DMS79 treated with DMSO at 0.1 percent for 48 hours (cell line): ENCODE measurements at regions not wholly inside any gene's neighbourhood (a gene's known extent, or its start where the extent isn't known, plus 50 kb on each side); places are given as distances from the start of the nearest gene placed in this dataset.
"Not testable (repeated sequence)": the region's sequence is repeated elsewhere in the genome, so short reads cannot be mapped to it uniquely, and the experiment has no call there.

Experiments used
- DNase-seq: peaks from one replicate; lab custom pipeline; 2025; lab: John Stamatoyannopoulos, UW

DNA sequence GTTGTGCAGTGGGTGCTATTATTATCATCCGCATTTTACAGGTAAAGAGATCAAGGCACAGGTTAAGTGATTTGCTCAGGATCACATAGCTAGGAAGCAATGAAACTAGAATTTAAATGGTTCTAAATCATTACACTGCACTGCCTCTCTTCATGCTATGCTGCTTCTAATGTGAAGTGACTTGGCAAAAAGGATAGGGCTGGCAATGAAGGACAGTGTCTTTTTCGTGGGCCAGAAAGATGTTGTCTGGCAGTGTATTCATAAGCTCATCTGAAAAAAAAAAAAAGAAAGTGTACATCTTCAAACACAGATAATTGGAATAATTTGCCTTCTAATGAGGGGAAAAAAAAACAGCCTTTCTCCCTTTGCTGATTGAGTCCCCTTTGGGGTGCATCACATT, 132.2 kb upstream of the FUNDC1 start:
- DNase-seq, result peak; percentile 0

DNA sequence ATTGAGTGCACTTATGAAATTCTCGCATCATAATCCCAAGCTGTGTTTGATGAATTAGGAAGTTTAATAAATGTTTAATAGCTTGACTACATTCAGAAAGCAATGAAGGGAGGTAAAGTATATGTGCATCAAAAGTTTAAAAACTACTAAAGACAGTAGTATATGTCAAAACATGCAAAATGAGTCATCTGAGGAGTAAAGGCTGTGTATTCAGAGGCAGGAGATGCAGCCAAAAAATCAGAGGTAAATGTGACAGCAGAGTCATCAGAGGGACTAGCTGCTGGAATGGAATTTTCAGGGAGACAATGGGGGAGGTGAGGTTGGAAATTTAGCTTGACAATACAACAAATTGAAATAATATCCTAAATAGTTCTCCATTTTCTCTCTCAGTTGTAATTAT, 127.0 kb upstream of the FUNDC1 start:
- DNase-seq, result no peak

DNA sequence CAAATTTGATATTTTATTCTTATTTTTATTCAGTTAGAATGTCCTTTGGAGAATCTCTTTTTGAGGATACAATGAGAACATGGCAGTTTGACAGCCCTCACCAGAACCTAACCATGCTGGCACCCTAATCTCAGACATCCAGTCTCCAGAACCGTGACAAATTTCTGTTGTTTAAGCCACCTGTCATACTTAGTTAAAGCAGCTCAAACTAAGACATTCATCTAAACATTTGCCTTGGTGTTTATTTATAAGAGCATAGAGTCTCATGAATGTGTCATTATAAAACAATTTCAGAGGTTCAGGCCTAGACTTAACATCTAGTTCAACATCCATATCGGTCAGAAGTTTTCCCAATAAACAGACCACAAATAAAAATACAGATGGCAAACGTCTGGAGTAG, 125.1 kb upstream of the FUNDC1 start:
- no peak for DNase-seq

DNA sequence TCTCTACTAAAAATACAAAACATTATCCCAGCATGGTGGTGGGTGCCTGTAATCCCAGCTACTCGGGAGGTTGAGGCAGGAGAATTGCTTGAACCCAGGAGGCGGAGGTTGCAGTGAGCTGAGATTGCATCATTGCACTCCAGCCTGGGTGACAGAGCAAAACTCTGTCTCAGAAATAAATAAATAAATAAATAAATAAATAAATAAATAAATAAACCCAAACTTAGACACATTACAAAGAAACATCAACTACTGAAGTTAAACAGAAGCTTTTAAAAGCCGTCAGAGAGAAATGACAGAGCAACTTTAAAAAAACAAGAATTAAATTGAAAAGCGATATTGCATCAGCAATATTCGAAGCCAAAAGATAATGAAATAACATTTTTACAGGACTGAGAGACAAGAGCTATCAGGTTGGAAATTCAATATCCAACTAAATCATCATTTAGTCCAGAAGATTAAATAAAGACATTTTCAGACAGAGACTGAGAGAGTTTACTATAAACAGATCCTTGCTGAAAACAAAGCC, 115.1 kb upstream of the FUNDC1 start:
- not testable (repeated sequence) for DNase-seq

DNA sequence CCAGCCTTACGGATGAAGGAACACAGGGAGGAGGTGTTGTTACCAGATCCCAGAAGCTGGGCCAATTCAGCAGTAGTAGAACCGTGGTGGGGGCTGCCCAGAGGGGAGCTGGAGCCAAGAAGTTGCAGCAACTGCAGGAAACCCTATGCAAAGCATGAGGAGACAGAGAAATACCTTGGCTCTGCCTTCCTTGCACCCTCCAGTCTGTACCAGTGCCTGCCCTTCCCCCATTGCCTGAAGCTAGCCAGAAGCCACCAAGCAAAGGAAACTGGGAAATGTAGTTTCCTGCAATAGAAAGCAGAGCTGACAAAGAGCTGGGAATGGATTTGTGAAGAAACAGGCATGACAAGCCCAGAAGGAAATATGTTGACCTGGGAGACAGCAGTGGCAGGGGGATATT, 108.7 kb upstream of the FUNDC1 start:
- no peak for DNase-seq

DNA sequence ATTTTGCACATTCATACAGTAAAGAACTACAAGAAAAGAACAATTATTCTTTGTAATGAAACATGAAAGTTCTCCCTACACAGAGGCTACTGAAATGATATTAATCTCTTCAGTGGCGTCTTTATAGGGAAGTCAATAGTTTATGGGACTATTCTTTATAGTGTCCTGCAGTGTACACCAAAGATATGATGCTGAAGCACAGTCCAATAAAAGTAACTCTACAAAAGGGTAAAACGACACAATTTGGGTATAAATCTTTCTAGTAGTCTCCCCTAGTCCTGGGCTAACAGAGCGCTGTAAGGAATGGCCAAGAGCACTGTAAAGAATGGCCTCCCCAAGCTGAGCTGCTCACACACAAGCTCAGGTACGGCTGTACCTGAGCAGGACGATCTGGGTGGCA, 101.1 kb upstream of the FUNDC1 start:
- DNase-seq, result no peak

DNA sequence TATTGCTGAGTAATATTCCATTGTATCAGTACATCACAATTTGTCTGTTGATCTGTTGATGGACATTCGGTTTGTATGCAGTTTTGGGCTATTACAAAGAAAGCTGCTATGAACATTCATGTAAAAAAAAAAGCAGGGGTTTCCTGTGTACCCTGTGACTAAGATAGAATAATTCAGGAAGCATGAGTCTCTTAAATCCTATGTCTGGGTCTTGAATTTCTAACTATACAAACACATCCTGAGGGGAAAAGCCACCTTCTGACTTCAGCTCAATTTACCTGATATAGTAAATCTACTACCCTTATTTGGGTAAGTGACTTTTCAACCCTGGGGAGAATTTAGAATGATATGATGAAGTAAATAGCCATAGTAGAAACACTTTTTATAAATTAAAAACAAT, 94.6 kb upstream of the FUNDC1 start:
- DNase-seq, result no peak

DNA sequence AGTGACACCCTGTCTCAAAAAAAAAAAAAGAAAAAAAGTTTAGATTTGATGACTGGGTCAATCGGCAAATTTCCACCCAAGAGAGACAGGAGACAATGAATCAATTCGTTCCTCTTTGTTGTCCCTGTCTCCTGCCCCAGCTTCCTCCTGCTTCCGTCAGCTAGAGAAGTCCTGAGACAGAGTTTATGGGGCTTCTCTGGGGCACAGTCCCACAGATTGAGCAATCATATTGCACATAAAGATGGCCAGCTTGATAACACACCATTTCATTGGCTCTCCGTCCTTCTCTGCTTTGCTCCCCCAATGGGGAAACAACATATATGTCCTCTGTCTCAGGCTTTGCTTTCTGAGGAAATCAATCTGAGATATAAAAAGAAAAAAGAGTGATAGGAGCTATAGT, 78.4 kb upstream of the FUNDC1 start:
- DNase-seq, result no peak

DNA sequence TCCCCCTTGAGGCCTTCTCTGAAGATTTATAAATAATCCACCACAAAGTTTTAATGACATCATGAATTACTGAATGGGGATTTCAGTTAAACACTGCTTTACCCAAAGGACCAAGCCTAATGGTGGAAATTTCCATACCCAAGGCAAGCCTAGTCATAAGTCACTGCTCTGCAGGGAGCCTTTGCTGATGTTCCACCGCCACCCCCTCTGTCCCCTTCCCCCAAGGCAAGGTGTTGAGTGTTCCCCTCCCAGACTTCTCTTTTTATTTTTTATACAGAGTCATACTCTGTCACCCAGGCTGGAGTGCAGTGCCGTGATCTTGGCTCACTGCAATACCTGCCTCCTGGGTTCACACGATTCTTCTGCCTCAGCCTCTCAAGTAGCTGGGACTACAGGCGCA, 76.4 kb upstream of the FUNDC1 start:
- DNase-seq, result no peak

DNA sequence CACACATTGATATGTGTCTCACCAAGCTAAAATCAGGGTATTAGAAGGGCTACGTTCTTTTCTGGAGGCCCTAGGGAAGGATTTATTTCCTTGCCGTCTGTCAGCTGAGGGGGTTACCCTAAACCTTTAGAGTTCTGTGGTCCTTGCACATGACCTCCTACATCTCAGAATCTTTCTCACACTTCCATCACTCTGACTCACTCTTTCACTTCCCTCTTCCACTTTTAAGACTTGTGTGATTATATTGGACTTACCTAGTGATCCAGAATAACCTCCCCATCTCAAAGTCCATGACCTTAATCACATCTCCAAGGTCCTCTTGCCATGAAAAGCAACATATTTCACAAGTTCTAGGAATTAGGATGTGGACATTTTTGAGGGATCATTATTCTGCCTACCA, 53.6 kb upstream of the FUNDC1 start:
- no peak for DNase-seq
